ENCODE measurements at regions not wholly inside any gene's neighbourhood (a gene's known extent, or its start where the extent isn't known, plus 50 kb on each side); places are given as distances from the start of the nearest gene placed in this dataset.

DNA sequence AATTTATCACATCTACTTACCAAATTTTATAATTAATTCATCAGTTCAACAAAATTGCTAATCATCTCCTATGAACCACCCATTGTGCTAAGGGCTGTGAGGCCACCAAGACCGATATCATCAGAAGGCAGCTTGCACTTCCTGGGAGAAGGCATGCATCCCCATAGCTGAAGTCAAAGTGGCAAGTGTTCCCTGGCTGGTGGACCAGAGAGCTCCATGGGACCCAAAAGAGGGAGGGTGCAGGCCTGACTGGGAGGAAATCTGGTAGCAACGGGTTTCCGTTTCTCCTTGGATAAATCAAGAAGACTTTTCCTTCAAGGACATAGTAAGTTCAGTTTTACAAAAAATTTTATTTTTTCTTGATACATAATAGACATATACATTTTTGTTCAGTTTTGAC is 325.2 kb downstream of the FGF9 start:
- TF ChIP-seq FOS (IDR thresholded peaks at IDR 0.05; ENCODE audit: borderline replicate concordance, insufficient read depth, low read length) (no peak), POLR2AphosphoS5 (IDR thresholded peaks at IDR 0.05; ENCODE audit: insufficient read depth, low read depth, low read length) (no peak), MYC (IDR thresholded peaks at IDR 0.05; ENCODE audit: low read depth, low read length) (no peak), POLR2A (IDR thresholded peaks at IDR 0.05; ENCODE audit: low read depth, low read length) (no peak), EZH2 (IDR thresholded peaks at IDR 0.05; ENCODE audit: borderline replicate concordance, low read depth, low read length, severe bottlenecking) (no peak), JUN (IDR thresholded peaks at IDR 0.05; ENCODE audit: borderline replicate concordance, insufficient read depth, insufficient read length, low read depth) (no peak), GATA2 (IDR thresholded peaks at IDR 0.05; ENCODE audit: insufficient read depth, insufficient read length, low read depth, low read length) (no peak)
- TF ChIP-seq, protein P1, sequence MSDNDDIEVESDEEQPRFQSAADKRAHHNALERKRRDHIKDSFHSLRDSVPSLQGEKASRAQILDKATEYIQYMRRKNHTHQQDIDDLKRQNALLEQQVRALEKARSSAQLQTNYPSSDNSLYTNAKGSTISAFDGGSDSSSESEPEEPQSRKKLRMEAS (IDR thresholded peaks at IDR 0.05; ENCODE audit: insufficient read depth, insufficient read length), result no peak
- TF ChIP-seq, protein P2, sequence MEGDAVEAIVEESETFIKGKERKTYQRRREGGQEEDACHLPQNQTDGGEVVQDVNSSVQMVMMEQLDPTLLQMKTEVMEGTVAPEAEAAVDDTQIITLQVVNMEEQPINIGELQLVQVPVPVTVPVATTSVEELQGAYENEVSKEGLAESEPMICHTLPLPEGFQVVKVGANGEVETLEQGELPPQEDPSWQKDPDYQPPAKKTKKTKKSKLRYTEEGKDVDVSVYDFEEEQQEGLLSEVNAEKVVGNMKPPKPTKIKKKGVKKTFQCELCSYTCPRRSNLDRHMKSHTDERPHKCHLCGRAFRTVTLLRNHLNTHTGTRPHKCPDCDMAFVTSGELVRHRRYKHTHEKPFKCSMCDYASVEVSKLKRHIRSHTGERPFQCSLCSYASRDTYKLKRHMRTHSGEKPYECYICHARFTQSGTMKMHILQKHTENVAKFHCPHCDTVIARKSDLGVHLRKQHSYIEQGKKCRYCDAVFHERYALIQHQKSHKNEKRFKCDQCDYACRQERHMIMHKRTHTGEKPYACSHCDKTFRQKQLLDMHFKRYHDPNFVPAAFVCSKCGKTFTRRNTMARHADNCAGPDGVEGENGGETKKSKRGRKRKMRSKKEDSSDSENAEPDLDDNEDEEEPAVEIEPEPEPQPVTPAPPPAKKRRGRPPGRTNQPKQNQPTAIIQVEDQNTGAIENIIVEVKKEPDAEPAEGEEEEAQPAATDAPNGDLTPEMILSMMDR (IDR thresholded peaks at IDR 0.05; ENCODE audit: extremely low read depth in 1 of 2, insufficient read depth in 1 of 2, low read depth in 1 of 2, low read length in 2 of 2), result no peak
- no peak overlapping the region for H3K4me2 ChIP-seq (ENCODE audit: insufficient read depth, low read length)
- no peaks in the 10 kb centered on the region for H3K27me3 ChIP-seq (ENCODE audit: control insufficient read depth in 2 of 2, insufficient read depth in 2 of 2, low read length in 2 of 2)
- H2AFZ ChIP-seq (ENCODE audit: low read depth, low read length), result no peak overlapping the region
- BruUV-seq (replicated peaks), result no TSS peak
- no peak overlapping the region for H3K9ac ChIP-seq (replicated peaks; ENCODE audit: extremely low read depth, insufficient read depth, low read length)
- DNase-seq (ENCODE audit: low read depth, low spot score), result no peak
- dilution Hi-C loops (cut with MboI; ENCODE audit: extremely low pct_ligation_motif_present, low sequenced_read_pairs) (no loop called here), intact Hi-C loops (cut with micrococcal nuclease) (no loop called here)
- POLR2A ChIA-PET, result no interaction called here
- no peak for FAIRE-seq
- no peaks in the 10 kb centered on the region for H4K20me1 ChIP-seq (replicated peaks; ENCODE audit: control insufficient read depth, extremely low read depth, insufficient read depth, low read length)
- H3K4me3 ChIP-seq (replicated peaks in 1 of 3; ENCODE audit: insufficient read depth in 1 of 3, low read depth in 1 of 3, low read length in 3 of 3), result no peak overlapping the region
- H3K27ac ChIP-seq (ENCODE audit: insufficient read depth, low read depth, low read length), result no peak overlapping the region
- H3K4me1 ChIP-seq (ENCODE audit: control insufficient read depth, extremely low read depth, insufficient read depth, low read length), result no peaks in the 10 kb centered on the region
- H3K9me3 ChIP-seq (replicated peaks; ENCODE audit: control insufficient read depth, insufficient read depth, low read length), result peaks cover 11% of the 10 kb centered on the region
- no peaks in the 10 kb centered on the region for H3K36me3 ChIP-seq (ENCODE audit: control insufficient read depth in 2 of 2, extremely low read depth in 1 of 2, insufficient read depth in 2 of 2, low read length in 2 of 2)
- H3K79me2 ChIP-seq (ENCODE audit: control insufficient read depth, insufficient read depth, low read length), result no peaks in the 10 kb centered on the region
- H3K9me1 ChIP-seq (replicated peaks; ENCODE audit: control insufficient read depth, extremely low read depth, insufficient read depth, low read length), result no peaks in the 10 kb centered on the region
- CTCF ChIA-PET, result no interaction called here

Data from endothelial cell of umbilical vein (primary cell).